PC-9 (cell line): ENCODE measurements at regions not wholly inside any gene's neighbourhood (a gene's known extent, or its start where the extent isn't known, plus 50 kb on each side); places are given as distances from the start of the nearest gene placed in this dataset.

Experiments
- BruUV-seq: library from RNA; stranded (reverse); fragments of 400-500 nt; replicated peaks from 2 replicates; lab custom pipeline; 2021; lab: Mats Ljungman, UMichigan
- CTCF ChIA-PET: fragments of 300-600 bp; sonication (Branson Sonifier 250); formaldehyde crosslinking; loops from one replicate; lab custom pipeline; 2022; ENCODE audit warnings: antibody characterized with exemption; lab: Charles Lee
- POLR2A ChIA-PET: fragments of 300-600 bp; sonication (Branson Sonifier 250); formaldehyde crosslinking; loops from one replicate; lab custom pipeline; 2022; ENCODE audit warnings: antibody characterized with exemption; ENCODE audit not compliant: unreplicated experiment; lab: Charles Lee
- DNase-seq, 2 experiments: peaks; one replicate each; pipeline versions ENCODE4 v3.0.0 to v3.0.0-alpha.2; 2015 to 2022; ENCODE audit warnings: mixed read lengths in 1 of 2
- H2AFZ ChIP-seq: fragments of 200-600 bp; sonication (generic); 2 replicates; pipeline ENCODE4 v1.8.1; 2017; ENCODE audit warnings: antibody characterized with exemption
- H3F3A ChIP-seq: fragments of 200-600 bp; sonication (generic); 2 replicates; pipeline ENCODE4 v1.8.1; 2017; ENCODE audit warnings: antibody characterized with exemption, mild to moderate bottlenecking, low read depth; ENCODE audit not compliant: insufficient read depth
- H3K27ac ChIP-seq: fragments of 200-600 bp; sonication (generic); 2 replicates; pipeline ENCODE4 v1.6.1; 2016; ENCODE audit warnings: mixed run types
- H3K27me3 ChIP-seq: fragments of 200-600 bp; sonication (generic); 2 replicates; pipeline ENCODE4 v1.6.1; 2016; ENCODE audit warnings: low read depth, mixed run types; ENCODE audit not compliant: insufficient read depth
- H3K36me3 ChIP-seq: fragments of 200-600 bp; sonication (generic); 2 replicates; pipeline ENCODE4 v1.6.1; 2016; ENCODE audit warnings: low read depth, mixed run types
- H3K4me1 ChIP-seq: fragments of 200-600 bp; sonication (generic); replicated peaks from 2 replicates; pipeline ENCODE4 v1.6.1; 2016; ENCODE audit warnings: mixed run types; ENCODE audit not compliant: insufficient read depth
- H3K4me2 ChIP-seq: fragments of 200-600 bp; sonication (generic); 2 replicates; pipeline ENCODE4 v1.6.1; 2017; ENCODE audit warnings: mixed run types
- H3K4me3 ChIP-seq: fragments of 200-600 bp; sonication (generic); 2 replicates; pipeline ENCODE4 v1.6.1; 2016; ENCODE audit warnings: mixed run types
- H3K79me2 ChIP-seq: fragments of 200-600 bp; sonication (generic); 2 replicates; pipeline ENCODE4 v1.6.1; 2017; ENCODE audit warnings: low read depth, mixed run types
- H3K9me2 ChIP-seq: fragments of 200-600 bp; sonication (generic); 2 replicates; pipeline ENCODE4 v1.8.1; 2017; ENCODE audit warnings: mild to moderate bottlenecking; ENCODE audit not compliant: insufficient read depth
- H3K9me3 ChIP-seq: fragments of 200-600 bp; sonication (generic); 2 replicates; pipeline ENCODE4 v1.8.1; 2016; ENCODE audit warnings: low read depth; ENCODE audit not compliant: insufficient read depth
- H4K20me1 ChIP-seq: fragments of 200-600 bp; sonication (generic); 2 replicates; pipeline ENCODE4 v1.8.1; 2017; ENCODE audit not compliant: insufficient read depth
- CTCF ChIP-seq: fragments of 200-600 bp; sonication (generic); conservative IDR thresholded peaks from 2 replicates; pipeline ENCODE4 v1.6.1; 2017; ENCODE audit warnings: mixed run types, antibody characterized with exemption, mild to moderate bottlenecking, moderate library complexity
- EZH2 ChIP-seq: fragments of 200-600 bp; sonication (generic); IDR thresholded peaks from 2 replicates; pipeline ENCODE4 v1.8.0; 2017; ENCODE audit warnings: antibody characterized with exemption, low read depth
- intact Hi-C: fragments of 100-400 bp; cut with micrococcal nuclease; formaldehyde crosslinking; loops from one replicate; pipeline ENCODE4 v1.10.0; 2022; ENCODE audit not compliant: unreplicated experiment

DNA sequence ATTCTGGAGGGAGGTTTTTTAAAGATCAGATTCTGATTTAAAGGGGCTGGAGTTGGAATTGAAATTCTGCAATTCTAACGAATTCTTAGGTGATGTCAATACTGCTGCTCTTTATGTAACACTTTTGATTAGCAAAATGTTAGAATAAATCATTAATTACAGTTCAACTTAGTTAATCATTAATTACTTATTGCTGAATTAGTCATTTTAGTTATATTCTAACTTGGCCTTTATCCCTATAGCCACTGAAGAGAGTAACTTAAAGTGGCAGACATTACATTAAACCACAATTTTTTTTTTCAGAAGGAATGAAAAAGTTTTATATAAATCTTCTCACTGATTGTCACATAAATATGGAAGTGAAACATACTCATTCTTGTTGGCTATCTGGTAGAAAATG is 206.6 kb upstream of the ITM2A start:
- no peaks in the 10 kb centered on the region for H3K9me3 ChIP-seq
- DNase-seq = no peak
- CTCF ChIA-PET = no interaction called here
- H3K36me3 ChIP-seq = no peaks in the 10 kb centered on the region
- no peak for TF ChIP-seq CTCF
- TF ChIP-seq EZH2 = no peak
- H3K79me2 ChIP-seq = no peaks in the 10 kb centered on the region
- POLR2A ChIA-PET = no interaction called here
- H3K4me2 ChIP-seq = no peak overlapping the region
- H3K4me1 ChIP-seq = no peaks in the 10 kb centered on the region
- H3K9me2 ChIP-seq = no peaks in the 10 kb centered on the region
- H3K27me3 ChIP-seq = no peaks in the 10 kb centered on the region
- H3K27ac ChIP-seq = no peak overlapping the region
- H3K4me3 ChIP-seq = no peak overlapping the region
- intact Hi-C loops = no loop called here
- no peaks in the 10 kb centered on the region for H4K20me1 ChIP-seq
- no TSS peak for BruUV-seq
- H3F3A ChIP-seq = no peaks in the 10 kb centered on the region
- no peak overlapping the region for H2AFZ ChIP-seq

DNA sequence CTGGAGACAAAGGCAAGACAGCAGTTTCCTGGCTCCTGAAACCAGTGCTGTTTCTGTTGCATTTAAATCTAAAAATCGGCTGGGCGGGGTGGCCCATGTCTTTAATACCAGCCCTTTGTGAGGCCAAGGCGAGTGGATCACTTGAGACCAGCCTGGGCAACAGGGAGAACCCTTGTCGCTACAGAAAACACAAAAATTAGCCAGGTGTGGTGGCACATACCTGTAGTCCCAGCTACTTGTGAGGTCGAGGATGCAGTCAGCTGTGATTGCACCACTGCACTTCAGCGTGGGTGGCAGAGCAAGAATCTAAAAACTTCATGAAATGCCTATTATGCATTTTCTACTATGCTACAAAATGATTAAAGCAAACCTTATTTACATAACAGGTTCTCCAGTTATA is 205.4 kb upstream of the ITM2A start:
- H2AFZ ChIP-seq = no peak overlapping the region
- intact Hi-C loops = no loop called here
- ChIA-PET CTCF (no interaction called here), POLR2A (no interaction called here)
- no TSS peak for BruUV-seq
- no peaks in the 10 kb centered on the region for H3K36me3 ChIP-seq
- no peaks in the 10 kb centered on the region for H3F3A ChIP-seq
- no peak for DNase-seq
- TF ChIP-seq CTCF (no peak), EZH2 (no peak)
- no peak overlapping the region for H3K4me2 ChIP-seq
- H3K27me3 ChIP-seq = no peaks in the 10 kb centered on the region
- H3K4me1 ChIP-seq = no peaks in the 10 kb centered on the region
- no peak overlapping the region for H3K4me3 ChIP-seq
- H4K20me1 ChIP-seq = no peaks in the 10 kb centered on the region
- H3K79me2 ChIP-seq = no peaks in the 10 kb centered on the region
- no peaks in the 10 kb centered on the region for H3K9me2 ChIP-seq
- no peaks in the 10 kb centered on the region for H3K9me3 ChIP-seq
- no peak overlapping the region for H3K27ac ChIP-seq

GRCh38 chrX:79570524-79571240 is 203.5 kb upstream of the ITM2A start:
- POLR2A ChIA-PET = no interaction called here
- no peak for TF ChIP-seq EZH2
- TF ChIP-seq CTCF = no peak
- intact Hi-C loops = no loop called here
- Histone ChIP-seq H3K27me3 (no peaks in the 10 kb centered on the region), H3K4me3 (no peak overlapping the region), H3K27ac (no peak overlapping the region), H3K9me2 (no peaks in the 10 kb centered on the region), H3K9me3 (no peaks in the 10 kb centered on the region), H3K4me2 (no peak overlapping the region), H3K4me1 (no peaks in the 10 kb centered on the region), H3K36me3 (no peaks in the 10 kb centered on the region), H3F3A (no peaks in the 10 kb centered on the region), H4K20me1 (no peaks in the 10 kb centered on the region), H2AFZ (no peak overlapping the region), H3K79me2 (no peaks in the 10 kb centered on the region)
- DNase-seq = no peak
- BruUV-seq = no TSS peak
- CTCF ChIA-PET = no interaction called here
